Sigmoid colon (tissue), 6 donors: ENCODE measurements at regions not wholly inside any gene's neighbourhood (a gene's known extent, or its start where the extent isn't known, plus 50 kb on each side); places are given as distances from the start of the nearest gene placed in this dataset.

Experiments used
- DNase-seq: peaks from one replicate; pipeline ENCODE4 v3.0.0-alpha.2; 2019
- H3K27ac ChIP-seq, 4 donors: fragments of 200-600 bp; sonication (generic); one replicate each; pipeline ENCODE4 v1.5.1; 2016 to 2019; ENCODE audit warnings: mild to moderate bottlenecking in 1 of 4
- H3K27me3 ChIP-seq, 3 donors: fragments of 200-600 bp; sonication (generic); one replicate each; pipeline ENCODE4 v1.5.1; 2019; ENCODE audit warnings: mild to moderate bottlenecking in 1 of 3
- H3K36me3 ChIP-seq, 4 donors: fragments of 200-600 bp; sonication (generic); one replicate each; pipeline ENCODE4 v1.5.1; 2016 to 2019
- H3K4me1 ChIP-seq, 4 donors: fragments of 200-600 bp; sonication (generic); one replicate each; pipeline ENCODE4 v1.5.1; 2017 to 2019
- H3K4me3 ChIP-seq, 4 donors: fragments of 200-600 bp; sonication (generic); one replicate each; pipeline ENCODE4 v1.5.1; 2017 to 2019; ENCODE audit warnings: mild to moderate bottlenecking in 2 of 4, moderate library complexity in 1 of 4
- H3K9me3 ChIP-seq, 4 donors: fragments of 200-600 bp in 3 of 4; sonication (generic) in 3 of 4; one replicate each; pipeline versions ENCODE4 v1.5.1 to v1.6.1; 2013 to 2019
- CTCF ChIP-seq, 4 experiments: fragments of 450-650 bp in 3 of 4; fragments of 200-600 bp in 1 of 4; IDR thresholded peaks; one replicate each; pipeline ENCODE4 v1.5.1; 2016 to 2019; ENCODE audit warnings: antibody characterized with exemption in 4 of 4, mild to moderate bottlenecking in 3 of 4, moderate library complexity in 2 of 4
- EP300 ChIP-seq, 4 donors: sonication (generic); formaldehyde crosslinking; IDR thresholded peaks; one replicate each; pipeline ENCODE4 v1.6.1; 2017; ENCODE audit warnings: antibody characterized with exemption in 4 of 4
- POLR2A ChIP-seq, 2 donors: fragments of 450-650 bp; IDR thresholded peaks; one replicate each; pipeline ENCODE4 v1.6.1; 2016; ENCODE audit warnings: antibody characterized with exemption in 2 of 2, mild to moderate bottlenecking in 2 of 2, moderate library complexity in 2 of 2
- POLR2AphosphoS5 ChIP-seq, 4 donors: sonication (generic); formaldehyde crosslinking; IDR thresholded peaks; one replicate each; pipeline ENCODE4 v1.6.1; 2017; ENCODE audit warnings: antibody characterized with exemption in 4 of 4
- WGBS, 2 donors: extraction: QIAGEN DNeasy Blood & Tissue Kit; methylation state at CpG; one replicate each; pipeline ENCODE4 v1.1.7; 2013; 5-methylcytosine and 5-hydroxymethylcytosine counted together
- intact Hi-C: fragments of 100-400 bp; cut with DNase I; formaldehyde crosslinking; loops from one replicate; pipeline ENCODE4 v1.15.1; 2023
- donor health status: healthy with polysubstance abuse.
- donor health status: healthy.

GRCh38 chr2:80887841-80888378, 583.4 kb upstream of the LRRTM1 start:
- 5 to 26% methylated on average over 2 of the region's 2 CpGs for WGBS, 2 donors
- no peaks in the 10 kb centered on the region for H3K9me3 ChIP-seq
- H3K27me3 ChIP-seq, result no peaks in the 10 kb centered on the region
- no peaks in the 10 kb centered on the region for H3K36me3 ChIP-seq
- H3K27ac ChIP-seq, result no peak overlapping the region
- no peaks in the 10 kb centered on the region for H3K4me1 ChIP-seq
- TF ChIP-seq CTCF (IDR thresholded peaks at IDR 0.05) (no peak), POLR2AphosphoS5 (IDR thresholded peaks at IDR 0.05) (no peak), EP300 (IDR thresholded peaks at IDR 0.05) (no peak), POLR2A (IDR thresholded peaks at IDR 0.05) (no peak)
- H3K4me3 ChIP-seq, result no peak overlapping the region
- DNase-seq, result no peak
- intact Hi-C loops, result no loop called here

- intact Hi-C loops, result no loop called here
- Histone ChIP-seq H3K27me3 (no peaks in the 10 kb centered on the region), H3K36me3 (no peaks in the 10 kb centered on the region), H3K4me3 (no peak overlapping the region), H3K27ac (no peak overlapping the region), H3K9me3 (no peaks in the 10 kb centered on the region), H3K4me1 (no peaks in the 10 kb centered on the region)
- no peak for DNase-seq
- 81 to 93% methylated on average over 2 of the region's 2 CpGs for WGBS, 2 donors
- no peak for TF ChIP-seq POLR2A (IDR thresholded peaks at IDR 0.05)
- TF ChIP-seq POLR2AphosphoS5 (IDR thresholded peaks at IDR 0.05), result no peak
- TF ChIP-seq EP300 (IDR thresholded peaks at IDR 0.05), result no peak
- no peak for TF ChIP-seq CTCF (IDR thresholded peaks at IDR 0.05)
Measured at GRCh38 chr2:80874374-80874773, 569.8 kb upstream of the LRRTM1 start.

- Histone ChIP-seq H3K4me3 (no peak overlapping the region), H3K36me3 (no peaks in the 10 kb centered on the region), H3K27me3 (no peaks in the 10 kb centered on the region), H3K9me3 (no peaks in the 10 kb centered on the region), H3K27ac (no peak overlapping the region), H3K4me1 (no peaks in the 10 kb centered on the region)
- no peak for DNase-seq
- WGBS, 2 donors, result 82 to 83% methylated on average over 7 of the region's 7 CpGs
- intact Hi-C loops, result no loop called here
- TF ChIP-seq CTCF (IDR thresholded peaks at IDR 0.05) (no peak), POLR2A (IDR thresholded peaks at IDR 0.05) (no peak), POLR2AphosphoS5 (IDR thresholded peaks at IDR 0.05) (no peak), EP300 (IDR thresholded peaks at IDR 0.05) (no peak)
Measured at GRCh38 chr2:80869858-80870438, 565.4 kb upstream of the LRRTM1 start.

- Histone ChIP-seq H3K27ac (no peak overlapping the region), H3K4me1 (no peaks in the 10 kb centered on the region), H3K36me3 (no peaks in the 10 kb centered on the region), H3K27me3 (no peaks in the 10 kb centered on the region), H3K9me3 (no peaks in the 10 kb centered on the region), H3K4me3 (no peak overlapping the region)
- intact Hi-C loops, result no loop called here
- WGBS, 2 donors, result 89 to 92% methylated on average over 4 of the region's 4 CpGs
- TF ChIP-seq POLR2AphosphoS5 (IDR thresholded peaks at IDR 0.05), result no peak
- no peak for TF ChIP-seq CTCF (IDR thresholded peaks at IDR 0.05)
- TF ChIP-seq EP300 (IDR thresholded peaks at IDR 0.05), result no peak
- no peak for TF ChIP-seq POLR2A (IDR thresholded peaks at IDR 0.05)
- DNase-seq, result no peak
Measured at GRCh38 chr2:80863147-80863714, 558.7 kb upstream of the LRRTM1 start.
